Myocyte (in vitro differentiated cells): ENCODE measurements at regions not wholly inside any gene's neighbourhood (a gene's known extent, or its start where the extent isn't known, plus 50 kb on each side); places are given as distances from the start of the nearest gene placed in this dataset.
"Not testable (repeated sequence)": the region's sequence is repeated elsewhere in the genome, so short reads cannot be mapped to it uniquely, and the experiment has no call there.

ENCODE experiments used
- DNase-seq: peaks from one replicate; pipeline ENCODE4 v3.0.0-alpha.2; 2012; ENCODE audit warnings: low read depth

DNA sequence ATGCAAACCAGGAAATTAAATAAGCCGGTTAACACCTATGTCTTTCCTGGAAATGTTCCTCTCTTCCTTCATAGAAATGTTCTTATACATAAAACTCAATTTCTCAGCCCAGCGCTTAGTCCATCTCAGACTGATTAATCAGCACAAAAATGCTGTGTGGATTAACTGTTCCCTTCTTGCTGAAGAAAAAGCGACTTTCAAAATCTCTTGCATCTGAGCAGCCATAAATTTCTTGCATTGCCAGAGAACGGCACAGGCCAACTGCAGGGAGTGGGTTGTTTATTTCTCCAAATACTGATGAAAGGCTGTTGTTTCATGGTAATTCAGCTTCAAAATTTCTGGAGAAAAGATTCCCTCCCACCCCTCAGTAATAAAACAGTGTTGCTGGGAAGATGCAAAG is 517.6 kb downstream of the BTBD3 start:
- no peak for DNase-seq

DNA sequence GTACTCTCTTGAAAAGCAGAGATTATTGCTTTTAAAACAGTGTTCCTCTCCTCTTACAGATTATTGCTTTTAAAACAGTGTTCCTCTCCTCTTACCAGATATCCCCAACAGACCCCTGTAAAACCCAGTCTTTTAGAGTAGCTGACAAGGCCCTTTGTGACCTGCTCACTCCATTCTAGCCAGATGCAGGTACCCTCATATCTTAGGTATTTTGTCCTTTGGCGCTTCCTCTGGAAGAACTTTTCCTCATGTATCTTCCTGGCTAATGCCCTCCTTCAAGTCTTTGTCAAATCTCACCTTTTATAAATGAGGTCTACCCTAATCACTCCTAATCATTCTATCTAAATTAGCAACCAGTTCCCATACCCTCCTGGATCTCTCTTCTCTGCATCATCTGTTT is 536.0 kb downstream of the BTBD3 start:
- DNase-seq: no peak

DNA sequence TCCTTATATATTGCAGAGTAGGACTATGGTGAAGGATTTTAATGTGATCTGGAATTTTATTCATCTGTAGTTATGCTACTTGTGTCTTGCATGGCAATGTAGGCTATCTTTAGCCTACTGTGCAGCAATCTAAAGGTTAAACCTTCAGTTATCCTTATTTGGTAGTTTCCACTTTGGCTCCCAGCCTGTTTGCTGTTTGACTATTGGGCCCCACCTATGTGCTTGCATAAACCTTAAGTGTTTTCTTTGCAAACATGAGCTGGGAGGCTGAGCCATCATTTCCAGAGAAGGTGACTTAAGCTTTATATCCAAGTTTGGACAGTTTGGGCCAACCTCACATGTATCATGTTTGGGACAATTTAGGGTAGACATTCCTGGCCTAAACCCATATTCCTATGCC is 537.5 kb downstream of the BTBD3 start:
- no peak for DNase-seq

DNA sequence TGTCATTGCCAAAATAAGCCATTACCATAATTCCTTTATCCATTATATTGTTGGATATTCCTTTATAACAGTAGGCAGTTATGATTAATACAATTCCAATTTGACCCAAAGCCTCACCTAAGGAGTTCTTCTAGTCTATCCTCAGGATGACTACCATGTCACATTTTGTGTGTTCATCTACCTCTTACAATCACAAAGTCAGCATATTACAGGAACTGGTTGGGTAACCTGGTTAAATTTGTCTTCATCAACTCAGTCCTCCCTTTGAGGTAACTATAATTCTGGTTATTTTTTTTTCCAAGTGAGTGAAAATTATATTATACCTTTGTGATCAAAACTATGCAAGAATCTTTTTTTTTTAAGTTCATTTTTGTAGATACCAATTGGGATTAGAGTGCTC is 540.5 kb downstream of the BTBD3 start:
- no peak for DNase-seq

DNA sequence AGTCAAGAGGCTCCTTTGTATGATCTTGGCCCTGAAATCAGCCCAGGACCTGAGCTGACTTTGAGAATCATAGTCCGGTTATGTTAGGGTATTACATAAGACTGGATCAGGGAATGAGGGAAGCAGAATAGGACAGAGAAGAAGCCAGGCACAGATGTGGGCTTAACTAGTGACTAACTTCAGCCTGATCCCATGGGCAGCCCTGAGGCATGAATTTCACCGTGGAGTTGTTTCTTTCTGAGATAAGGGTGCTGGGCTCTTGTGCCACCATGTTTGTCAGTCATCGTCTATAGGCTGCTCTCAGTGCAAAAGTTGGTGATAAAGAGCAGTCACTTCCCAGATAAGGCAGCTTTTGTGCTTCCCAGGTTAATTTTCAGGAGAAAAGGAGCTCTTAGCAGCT is 544.7 kb upstream of the SPTLC3 start:
- no peak for DNase-seq

DNA sequence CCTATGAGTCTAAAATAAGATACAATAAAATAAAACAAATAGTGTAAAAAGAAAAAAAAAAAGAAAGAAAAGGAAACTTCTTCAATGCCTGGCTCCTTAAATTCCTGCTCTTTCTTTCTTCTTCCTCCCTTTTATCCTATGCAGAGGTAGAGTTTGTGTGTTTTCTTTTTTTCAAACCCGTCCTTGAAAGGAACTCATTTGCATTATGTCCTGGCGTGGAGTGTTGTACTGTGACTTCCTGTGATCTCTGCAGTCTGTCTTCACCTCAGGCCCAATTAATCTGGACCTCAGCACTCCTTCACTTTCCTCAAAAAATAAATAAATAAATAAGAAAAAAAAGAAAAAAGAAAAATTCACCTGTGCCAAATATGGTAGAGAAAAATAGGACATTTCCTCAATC is 541.9 kb upstream of the SPTLC3 start:
- DNase-seq: no peak

DNA sequence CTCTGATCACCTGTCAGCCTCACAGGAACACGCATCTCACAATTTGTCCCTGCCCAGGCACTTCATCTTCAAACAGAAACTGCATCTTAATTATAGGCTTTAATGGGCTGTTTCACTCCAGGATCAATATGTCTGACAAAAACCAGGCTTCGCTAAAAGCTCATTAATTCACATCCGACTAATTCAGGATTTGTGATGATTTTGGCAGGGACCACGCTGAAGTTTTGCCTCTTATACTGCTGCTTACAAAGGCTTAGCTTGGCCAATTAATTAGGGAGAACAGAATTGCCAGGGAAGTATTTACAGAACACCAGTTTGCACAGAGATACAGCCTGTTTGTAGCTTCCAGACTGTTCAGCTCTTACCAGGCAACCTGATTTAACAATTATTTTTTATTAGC is 541.0 kb upstream of the SPTLC3 start:
- no peak for DNase-seq

DNA sequence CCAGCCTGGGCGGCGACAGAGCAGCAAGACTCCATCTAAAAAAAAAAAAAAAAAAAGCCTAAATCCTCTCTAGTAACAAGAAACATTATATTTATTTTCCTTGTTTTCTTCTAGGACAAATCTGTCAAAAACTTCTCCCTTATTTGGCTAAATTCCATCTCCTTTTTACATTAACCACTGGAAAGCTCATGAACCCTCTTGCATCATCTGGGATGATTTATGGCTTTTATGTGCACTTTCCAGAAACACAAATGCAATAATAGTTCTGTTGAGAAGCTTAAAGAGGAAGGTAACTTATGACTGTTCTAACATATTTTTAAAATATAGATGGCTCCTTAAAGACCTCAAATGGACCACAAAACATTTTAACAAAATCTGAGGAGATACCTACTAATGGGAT is 526.1 kb upstream of the SPTLC3 start:
- DNase-seq: no peak

DNA sequence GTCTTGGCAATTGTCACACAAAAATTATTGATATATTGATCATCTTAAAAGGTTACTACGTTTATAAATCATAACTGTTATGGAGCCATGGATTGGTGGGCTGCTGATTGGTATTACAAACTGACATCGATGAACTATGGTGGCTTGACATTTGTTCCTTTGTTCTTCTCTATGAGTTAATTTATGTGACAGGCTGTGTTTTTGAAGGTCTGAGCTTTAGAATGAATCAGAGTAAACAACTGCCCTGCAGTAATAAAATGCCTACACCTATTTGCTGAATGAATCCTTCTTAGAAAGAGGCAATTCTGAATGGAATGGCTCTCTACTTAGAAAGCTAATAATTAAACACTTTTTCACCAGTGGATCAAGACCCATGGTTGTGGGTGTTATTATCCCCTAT is 506.3 kb upstream of the SPTLC3 start:
- no peak for DNase-seq

DNA sequence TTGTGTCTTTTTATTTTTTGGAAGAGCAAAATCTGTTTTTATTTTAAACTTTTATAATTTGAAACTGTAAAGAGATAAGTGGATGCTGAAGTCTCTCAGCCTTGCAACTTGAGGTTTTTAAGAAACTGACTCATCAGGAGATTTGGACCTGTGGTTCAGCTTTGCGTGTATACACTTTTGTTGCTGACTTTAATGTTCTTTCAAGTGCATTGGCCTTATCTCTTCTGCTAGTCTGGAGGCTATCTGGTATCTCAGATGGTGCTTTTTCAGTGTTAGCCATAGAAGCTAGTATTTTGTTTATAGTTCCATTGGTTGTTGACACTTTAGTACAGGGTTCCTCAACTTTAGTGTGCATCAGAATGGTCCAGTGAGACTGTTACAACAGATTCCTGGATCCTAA is 504.0 kb upstream of the SPTLC3 start:
- no peak for DNase-seq

DNA sequence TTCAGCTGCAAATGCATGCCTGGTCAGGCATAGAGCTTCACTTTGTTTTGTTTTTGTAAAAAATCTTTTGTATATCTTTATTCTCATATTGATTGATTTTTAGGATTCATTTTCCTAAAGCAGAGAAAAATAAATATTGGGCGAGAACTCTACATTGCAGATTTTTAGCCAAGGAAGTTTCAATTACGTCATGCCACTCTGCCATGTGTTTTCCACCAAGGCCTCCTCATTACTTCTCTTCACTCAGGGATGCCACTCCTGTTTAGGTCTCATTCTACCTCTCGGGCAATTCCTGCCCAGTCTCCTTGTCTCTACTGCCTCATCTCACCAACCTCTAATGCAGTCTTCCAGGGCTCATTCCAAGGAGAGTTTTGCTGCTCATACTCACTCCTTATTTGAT is 497.3 kb upstream of the SPTLC3 start:
- DNase-seq: no peak

DNA sequence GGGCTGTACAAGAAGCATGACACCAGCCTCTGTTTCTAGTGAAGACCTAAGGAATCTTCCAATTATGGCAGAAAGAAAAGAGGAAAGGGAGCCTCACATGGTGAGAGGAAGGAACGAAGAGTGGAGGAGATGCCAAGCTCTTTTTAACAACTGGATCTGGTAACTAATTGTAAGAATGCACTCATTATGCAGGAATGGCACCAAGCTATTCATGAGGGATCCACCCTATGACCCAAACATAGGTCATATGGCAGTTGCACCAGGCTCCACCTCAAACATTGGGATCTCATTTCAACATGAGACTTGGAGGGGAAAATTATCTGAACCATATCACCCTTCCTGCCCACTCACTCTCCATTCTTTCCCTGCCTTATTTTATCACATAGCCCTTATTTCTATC is 496.0 kb upstream of the SPTLC3 start:
- DNase-seq: no peak

DNA sequence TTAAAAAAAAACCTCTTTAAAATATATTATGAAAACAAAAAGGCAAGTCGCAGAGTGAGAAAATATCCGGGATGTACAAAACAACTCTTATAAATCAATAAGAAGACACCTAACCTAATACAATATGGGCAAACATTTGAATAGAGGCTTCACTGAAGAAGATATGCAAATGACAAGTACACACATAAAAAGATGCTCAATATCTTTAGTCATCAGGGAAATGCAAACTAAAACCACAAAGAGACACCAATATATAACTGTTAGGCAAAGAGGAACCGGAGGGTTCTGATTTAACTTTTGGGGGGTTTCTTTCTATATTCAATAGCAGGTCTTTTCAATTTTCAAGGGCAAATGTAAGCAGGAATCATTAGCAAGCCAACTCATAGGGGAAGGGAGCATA is 480.7 kb upstream of the SPTLC3 start:
- no peak for DNase-seq

DNA sequence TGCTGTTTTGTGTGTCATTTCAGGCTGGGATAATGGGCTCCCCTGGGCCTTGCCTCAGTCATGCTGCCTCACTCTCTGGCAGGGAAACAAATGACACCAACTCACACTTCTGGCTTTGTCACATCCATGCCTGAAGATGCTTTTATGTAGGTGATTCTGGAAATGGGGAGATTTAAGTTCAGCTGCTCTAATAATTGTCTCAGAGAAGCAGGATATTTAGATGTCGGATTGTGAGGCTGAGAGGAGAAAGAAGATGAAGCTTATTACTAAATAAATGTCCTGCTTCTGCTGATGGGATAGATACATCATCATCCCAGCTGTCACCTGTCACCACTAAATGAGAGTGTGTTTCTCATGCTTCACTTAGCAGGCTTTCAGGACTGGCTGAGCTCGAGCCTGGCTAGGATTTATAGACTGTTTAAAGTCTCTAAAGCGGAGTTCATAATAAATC is 480.2 kb upstream of the SPTLC3 start:
- DNase-seq: no peak

DNA sequence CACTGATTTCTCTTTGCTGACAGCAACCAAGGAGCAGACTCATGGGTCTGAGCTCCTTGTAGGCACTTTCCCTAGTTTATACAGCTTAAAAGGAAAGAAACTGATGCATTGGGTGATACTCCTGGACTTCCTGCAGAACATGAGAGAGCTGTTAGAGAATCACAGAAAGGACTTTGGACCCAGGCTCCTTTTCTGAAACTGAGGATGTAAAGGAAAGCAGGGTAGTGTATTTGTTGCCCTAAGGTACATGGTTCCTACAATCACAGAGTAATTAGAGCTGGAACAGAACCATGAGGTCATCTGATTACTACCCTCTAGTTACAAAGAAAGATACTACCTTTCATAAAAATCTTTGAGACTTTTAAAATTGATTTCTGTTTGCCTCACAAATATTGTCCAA is 477.1 kb upstream of the SPTLC3 start:
- no peak for DNase-seq

DNA sequence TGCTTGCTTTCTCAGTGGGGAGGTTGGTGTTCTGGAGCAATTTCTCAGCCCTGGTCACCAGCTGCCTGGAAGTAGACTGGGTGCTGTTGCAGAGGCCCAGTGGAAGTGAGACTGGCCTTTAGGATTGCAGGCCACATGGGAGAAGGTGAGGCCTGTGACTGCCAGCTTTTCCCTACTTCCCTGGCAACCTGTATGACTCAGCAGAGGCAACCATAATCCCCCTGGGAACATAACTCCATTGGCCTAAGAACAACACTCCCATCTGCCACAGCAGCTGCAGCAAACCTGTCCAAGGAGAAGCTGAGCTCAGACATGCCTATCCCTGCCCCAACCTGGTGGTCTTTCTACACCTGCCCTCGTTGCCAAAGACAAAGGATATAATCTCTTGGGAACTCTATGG is 473.5 kb upstream of the SPTLC3 start:
- no peak for DNase-seq

DNA sequence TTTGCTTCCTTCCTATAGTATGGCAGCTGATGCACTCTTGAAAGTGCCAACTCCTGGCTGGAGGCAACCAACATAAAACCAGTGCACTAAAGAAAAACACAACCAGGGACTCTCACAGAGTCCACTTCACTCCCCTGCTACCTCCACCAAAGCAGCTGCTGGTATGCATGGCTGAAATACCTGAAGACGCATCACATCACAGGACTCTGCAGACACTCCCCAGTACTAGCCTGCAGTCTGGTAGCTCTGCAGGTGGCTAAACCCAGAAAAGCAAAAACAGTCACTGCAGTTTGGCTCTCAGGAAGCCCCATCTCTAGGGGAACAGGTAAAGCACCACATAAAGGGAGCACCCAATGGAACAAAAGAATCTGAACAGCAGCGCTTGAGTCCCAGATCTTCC is 473.0 kb upstream of the SPTLC3 start:
- no peak for DNase-seq

DNA sequence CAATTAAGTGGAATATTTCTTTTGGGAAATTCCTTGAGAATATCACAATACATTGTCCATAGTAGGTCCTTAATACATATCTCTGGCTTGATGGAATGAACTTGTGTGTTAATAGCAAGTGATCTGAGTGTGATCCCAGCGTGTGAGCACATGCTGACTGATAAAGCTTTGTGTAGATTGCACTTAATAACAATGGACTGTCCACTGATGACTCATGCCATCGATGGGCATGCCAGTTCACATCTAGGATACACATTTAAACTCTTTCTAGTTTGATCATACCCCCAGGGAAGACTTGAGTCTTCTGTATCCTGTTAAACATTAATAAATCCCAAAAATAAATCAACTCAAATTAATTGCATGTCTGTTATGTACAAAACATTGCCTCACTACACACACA is 454.3 kb upstream of the SPTLC3 start:
- no peak for DNase-seq

DNA sequence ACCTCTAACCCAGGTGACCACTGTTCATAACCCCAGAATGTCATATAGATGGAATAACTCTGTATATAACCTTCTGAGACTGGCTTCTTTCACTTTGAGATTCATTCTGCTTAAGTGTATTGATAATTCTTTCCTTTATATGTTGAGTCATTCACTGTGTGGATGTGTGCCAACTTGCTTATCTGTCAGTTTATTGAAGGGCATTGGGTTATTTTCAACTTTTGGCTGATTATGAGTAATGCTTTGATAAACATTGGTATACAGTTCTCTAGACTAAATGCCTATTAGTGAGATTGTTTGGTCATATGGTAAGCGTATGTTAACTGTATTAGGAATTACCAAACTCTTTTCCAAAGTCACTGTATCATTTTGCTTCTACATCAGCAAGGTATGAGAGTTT is 453.4 kb upstream of the SPTLC3 start:
- DNase-seq: no peak

DNA sequence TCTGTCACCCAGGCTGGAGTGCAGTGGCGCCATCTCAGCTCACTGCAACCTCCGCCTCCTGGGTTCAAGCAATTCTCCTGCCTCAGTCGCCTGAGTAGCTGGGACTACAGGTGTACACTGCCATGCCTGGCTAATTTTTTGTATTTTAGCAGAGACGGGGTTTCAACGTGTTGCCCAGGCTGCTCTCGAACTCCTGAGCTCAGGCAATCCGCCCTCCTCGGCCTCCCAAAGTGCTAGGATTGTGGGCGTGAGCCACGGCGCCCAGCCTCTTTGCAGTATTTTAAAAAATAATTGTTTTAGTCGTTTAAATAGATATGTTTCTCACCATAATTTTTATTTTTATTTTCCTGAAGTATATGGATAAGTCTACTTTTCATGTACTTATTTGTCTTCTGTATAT is 452.9 kb upstream of the SPTLC3 start:
- not testable (repeated sequence) for DNase-seq

DNA sequence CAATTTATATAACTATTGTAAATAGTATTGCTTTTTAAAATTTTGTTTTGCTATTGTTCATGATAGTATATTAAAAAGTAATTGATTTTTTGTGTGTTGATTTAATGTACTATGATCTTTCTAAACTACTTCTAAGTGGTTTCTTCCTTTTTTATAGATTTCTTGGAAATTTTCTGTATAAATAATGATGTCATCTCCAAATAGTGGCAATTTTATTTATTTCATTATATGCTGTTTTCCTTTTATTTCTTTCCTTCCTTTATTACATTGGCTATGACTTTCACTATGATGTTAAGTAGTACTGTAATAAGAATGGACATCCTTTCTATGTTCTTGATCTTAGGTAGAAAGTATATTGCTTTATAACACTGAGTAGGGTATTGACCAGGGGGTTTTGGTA is 451.5 kb upstream of the SPTLC3 start:
- DNase-seq: no peak

DNA sequence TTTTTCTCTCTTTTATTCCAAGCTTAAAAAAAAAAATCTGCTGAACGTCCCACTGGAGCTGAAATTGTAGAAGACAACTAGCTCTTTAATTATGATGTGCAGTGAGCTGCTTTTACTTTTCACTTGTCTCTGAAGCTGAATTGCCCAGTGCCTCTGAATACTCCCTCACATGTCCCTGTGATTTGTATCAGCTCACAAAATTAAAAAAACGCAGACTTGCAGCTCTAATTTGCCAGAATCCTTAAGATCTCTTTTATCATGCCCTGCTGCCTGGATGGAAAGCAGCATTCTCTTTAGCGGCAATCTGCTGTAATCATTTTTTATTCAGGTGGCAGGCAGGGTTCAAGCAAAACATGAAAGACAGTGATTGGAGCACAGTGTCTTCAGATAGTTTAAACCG is 443.8 kb upstream of the SPTLC3 start:
- no peak for DNase-seq

DNA sequence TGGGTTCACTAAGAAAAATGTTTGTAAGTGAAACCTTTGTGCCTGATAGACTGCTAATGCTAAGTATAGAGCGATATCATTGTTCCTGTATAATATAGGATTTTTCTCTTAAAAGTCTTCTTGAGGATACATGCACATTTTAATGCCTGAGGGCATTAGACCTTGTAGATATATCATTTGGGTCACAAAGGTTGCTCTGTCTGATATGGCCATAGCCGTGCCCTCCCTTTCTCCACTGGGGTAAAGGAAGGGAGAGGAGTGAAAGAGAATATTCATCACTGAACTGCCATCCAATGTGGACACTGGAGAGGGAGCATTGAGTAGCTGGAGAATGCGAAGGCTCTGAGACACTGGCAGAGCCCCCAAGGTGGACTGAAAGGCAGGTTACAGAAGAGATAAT is 442.2 kb upstream of the SPTLC3 start:
- no peak for DNase-seq

DNA sequence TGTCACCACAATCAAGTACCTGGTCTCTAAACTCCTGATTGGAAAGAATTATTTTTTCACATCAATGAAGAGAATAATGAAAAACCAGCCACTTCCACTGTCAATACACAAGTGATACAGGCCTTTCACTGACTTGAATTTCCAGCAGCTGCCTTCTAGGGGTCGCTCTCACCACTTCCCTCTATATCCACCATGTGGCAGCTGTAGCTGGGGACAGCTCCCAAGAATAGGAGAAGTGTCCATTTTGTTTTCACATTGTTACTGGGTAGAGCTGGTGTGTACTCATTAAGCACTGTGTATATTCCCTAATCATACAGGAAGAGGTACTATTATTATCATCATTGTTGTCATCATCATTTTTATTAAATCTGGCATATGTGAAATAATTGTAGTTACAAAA is 438.4 kb upstream of the SPTLC3 start:
- DNase-seq: no peak

DNA sequence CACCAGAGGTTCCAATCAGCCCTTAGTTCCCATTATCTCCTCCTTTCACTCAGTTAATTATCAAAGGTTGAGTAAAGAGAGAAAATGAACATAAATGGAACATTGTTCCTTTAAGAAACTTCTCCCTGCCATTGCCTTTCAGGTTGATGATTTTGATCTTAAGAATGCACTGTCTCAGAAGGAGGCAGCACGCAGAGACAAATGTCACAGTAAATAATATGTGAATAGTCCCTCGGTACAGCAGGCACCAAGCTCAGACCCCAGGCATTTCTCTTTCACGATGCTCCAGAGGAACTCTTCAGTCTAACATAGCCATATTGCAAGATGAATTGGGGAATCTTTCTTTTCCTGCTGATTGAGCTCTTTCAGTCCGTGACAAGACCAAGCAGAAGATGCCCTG is 435.3 kb upstream of the SPTLC3 start:
- no peak for DNase-seq
